ENCODE measurements at regions not wholly inside any gene's neighbourhood (a gene's known extent, or its start where the extent isn't known, plus 50 kb on each side); places are given as distances from the start of the nearest gene placed in this dataset.

DNA sequence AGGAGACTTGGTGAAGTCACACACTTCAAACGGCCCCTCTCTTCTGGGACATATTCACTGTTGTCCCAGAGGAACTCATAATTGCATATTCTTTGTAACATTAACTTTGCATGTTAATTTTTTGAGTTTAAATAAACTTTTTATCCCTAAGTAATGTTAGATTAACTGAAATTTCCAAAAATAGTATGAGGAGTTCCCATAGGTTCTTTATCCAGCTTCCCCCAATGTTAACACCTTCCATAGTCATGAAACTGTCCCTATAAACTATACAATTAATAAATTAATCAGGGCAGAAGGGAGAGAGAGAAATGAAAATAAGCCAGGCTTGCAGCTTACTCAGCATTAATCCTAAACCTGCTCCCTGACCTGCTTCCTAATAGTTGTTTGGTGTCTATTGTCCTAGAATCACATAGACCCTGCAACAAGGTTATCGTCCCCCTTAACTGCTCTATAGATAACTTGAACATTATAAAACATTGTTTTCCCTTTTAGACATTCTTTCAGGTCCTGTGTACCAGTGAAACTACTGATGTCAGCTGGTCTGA lies 589.8 kb upstream of the CDH5 start:
- H3K36me3 Mint-ChIP-seq (ENCODE audit: insufficient read depth) = no peaks in the 10 kb centered on the region

DNA sequence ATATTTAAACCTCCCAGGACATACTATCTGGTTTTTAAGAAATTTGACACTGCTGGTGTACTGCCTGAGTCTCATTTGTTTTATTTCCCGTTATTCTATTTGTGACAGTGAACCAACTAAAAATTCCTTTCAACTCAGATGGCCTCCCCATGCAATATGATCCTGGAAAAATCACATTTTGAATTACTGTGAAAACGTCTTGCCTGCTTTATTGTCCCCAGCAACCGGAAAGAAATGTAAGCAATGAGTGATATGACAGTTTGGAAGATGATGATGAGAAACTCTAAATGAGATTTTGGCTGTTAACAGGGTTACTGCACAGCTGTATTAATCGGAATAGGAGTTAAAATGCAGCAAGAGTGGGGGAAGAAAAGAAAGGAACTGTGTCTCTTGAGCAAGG lies 590.7 kb upstream of the CDH5 start:
- H3K4me1 Mint-ChIP-seq (ENCODE audit: low read depth in 2 of 2) = no peaks in the 10 kb centered on the region
- ATAC-seq (replicated peaks) (no peak), DNase-seq (no peak)
- no peak overlapping the region for H3K27ac Mint-ChIP-seq
- H3K36me3 Mint-ChIP-seq (ENCODE audit: insufficient read depth) = no peaks in the 10 kb centered on the region
- no peak overlapping the region for H3K4me3 Mint-ChIP-seq
- no peaks in the 10 kb centered on the region for H3K27me3 Mint-ChIP-seq
- peaks cover 9 to 15% of the 10 kb centered on the region in 2 donors for H3K9me3 Mint-ChIP-seq

More for the DNA sequence above, 589.8 kb upstream of the CDH5 start:
- Mint-ChIP-seq H3K27ac (no peak overlapping the region), H3K4me1 (ENCODE audit: low read depth in 2 of 2) (no peaks in the 10 kb centered on the region), H3K27me3 (no peaks in the 10 kb centered on the region), H3K4me3 (no peak overlapping the region), H3K9me3 (peaks cover 8 to 18% of the 10 kb centered on the region in 2 donors)
- DNase-seq (no peak), ATAC-seq (replicated peaks) (no peak)

DNA sequence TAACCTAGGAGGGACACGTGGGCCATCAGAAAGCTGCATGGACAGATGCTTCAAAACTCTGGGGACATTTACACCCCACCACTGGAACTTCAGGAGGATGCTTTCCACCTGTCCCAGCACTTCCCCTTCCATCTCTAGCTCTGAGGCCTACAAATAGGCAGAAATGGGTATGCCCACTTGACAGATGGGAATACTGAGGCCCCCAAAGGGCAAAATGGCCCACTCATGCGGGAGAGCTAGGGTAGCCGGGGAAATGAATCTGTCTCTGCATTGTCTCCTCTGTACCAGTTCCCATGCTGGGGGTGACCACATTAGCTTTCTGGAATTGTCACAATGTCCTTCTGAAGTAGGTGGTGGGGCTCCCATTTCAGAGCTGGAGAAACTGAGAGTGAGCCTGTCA lies 592.1 kb upstream of the CDH5 start:
- H3K36me3 Mint-ChIP-seq (ENCODE audit: insufficient read depth) = no peaks in the 10 kb centered on the region
- H3K27me3 Mint-ChIP-seq = no peaks in the 10 kb centered on the region
- no peaks in the 10 kb centered on the region for H3K4me1 Mint-ChIP-seq (ENCODE audit: low read depth in 2 of 2)
- no peak overlapping the region for H3K4me3 Mint-ChIP-seq
- no peak for ATAC-seq (replicated peaks)
- no peak for DNase-seq
- H3K9me3 Mint-ChIP-seq = peaks cover 9 to 16% of the 10 kb centered on the region in 2 donors
- no peak overlapping the region for H3K27ac Mint-ChIP-seq

DNA sequence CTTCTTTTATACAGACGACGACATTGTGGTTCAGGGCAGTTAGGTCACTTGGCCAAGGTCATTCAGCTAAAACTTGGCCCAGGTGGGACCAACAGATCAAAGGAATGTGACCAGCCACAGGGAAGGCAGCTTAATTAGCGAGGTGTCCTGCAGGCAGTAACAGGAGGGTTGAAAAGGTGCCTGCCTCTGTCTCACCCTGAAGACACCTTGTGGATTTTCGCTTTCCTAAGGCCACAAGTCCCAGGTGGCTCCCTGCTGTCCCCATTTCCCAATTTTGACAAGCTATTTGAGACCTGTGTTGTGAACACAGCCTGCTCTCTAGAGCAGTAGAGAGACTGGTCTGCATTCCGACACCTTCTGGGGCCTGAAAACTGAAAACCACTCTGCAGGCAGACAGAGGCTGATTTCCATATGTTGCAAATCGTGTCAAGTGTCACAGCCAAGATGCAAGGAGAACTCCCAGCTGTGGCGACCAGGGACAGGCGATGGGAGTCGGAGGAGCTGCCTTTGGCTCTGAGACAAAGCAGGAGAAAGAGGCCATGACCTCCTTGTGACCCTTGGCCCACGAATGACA lies 593.1 kb upstream of the CDH5 start:
- H3K4me3 Mint-ChIP-seq = no peak overlapping the region
- H3K36me3 Mint-ChIP-seq (ENCODE audit: insufficient read depth) = no peaks in the 10 kb centered on the region
- DNase-seq (no peak), ATAC-seq (replicated peaks) (no peak)
- H3K27me3 Mint-ChIP-seq = no peaks in the 10 kb centered on the region
- peaks cover 9 to 16% of the 10 kb centered on the region in 2 donors for H3K9me3 Mint-ChIP-seq
- H3K27ac Mint-ChIP-seq = no peak overlapping the region
- H3K4me1 Mint-ChIP-seq (ENCODE audit: low read depth in 2 of 2) = no peaks in the 10 kb centered on the region

DNA sequence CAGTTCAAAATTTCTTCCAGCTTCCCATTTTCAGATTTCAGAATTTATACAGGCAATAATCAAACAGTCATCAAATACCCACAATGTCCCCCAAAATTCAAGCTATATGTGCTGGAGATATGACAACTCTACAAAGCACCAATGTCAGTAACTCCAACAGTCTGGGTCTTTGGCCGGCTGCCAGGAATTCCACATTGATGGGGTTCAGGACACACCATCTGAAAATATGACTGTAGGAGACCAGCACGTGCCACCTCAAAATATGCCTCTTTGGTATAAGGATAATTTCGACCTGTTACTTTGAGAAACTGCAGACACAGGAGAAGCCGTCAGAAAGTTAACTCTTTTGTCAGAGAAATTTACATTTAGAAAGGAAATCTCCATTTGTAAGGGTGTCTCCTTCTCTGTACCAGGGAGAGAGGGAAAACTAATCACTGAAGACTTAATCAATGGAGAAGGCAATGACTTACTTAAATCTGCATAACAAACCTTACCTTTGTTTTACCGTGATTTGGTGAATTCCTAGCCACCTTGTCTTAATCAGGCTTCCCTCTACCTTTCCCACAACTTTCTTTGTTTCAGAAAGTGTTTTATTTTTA lies 594.3 kb upstream of the CDH5 start:
- no peak for ATAC-seq (replicated peaks)
- no peak for DNase-seq

DNA sequence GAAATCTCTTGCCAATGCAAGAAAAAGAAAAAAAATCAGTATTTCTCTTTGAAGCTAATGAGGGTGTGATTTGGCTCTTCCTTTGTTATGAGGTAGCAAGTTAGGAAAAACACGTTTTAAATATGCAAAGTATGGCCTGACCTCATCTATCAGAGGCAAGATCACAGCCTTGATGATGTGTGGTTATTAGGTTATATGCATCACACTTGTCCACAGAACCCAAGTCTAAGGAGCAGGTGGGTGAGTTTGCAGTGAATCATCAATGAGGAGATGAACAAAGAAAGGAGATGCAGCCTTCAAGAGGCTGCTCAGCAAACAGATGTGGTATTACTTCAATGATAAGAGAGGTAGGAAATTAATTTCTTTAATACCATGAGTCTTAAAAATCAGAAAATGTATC lies 594.8 kb upstream of the CDH5 start:
- ATAC-seq (replicated peaks) (no peak), DNase-seq (no peak)
- Mint-ChIP-seq H3K36me3 (ENCODE audit: insufficient read depth) (no peaks in the 10 kb centered on the region), H3K27me3 (no peaks in the 10 kb centered on the region), H3K4me3 (no peak overlapping the region), H3K4me1 (ENCODE audit: low read depth in 2 of 2) (no peaks in the 10 kb centered on the region), H3K9me3 (peaks cover 12 to 16% of the 10 kb centered on the region in 2 donors), H3K27ac (no peak overlapping the region)

More for the DNA sequence above, 594.3 kb upstream of the CDH5 start:
- Mint-ChIP-seq H3K27me3 (no peaks in the 10 kb centered on the region), H3K4me3 (no peak overlapping the region), H3K4me1 (ENCODE audit: low read depth in 2 of 2) (no peaks in the 10 kb centered on the region), H3K27ac (no peak overlapping the region), H3K36me3 (ENCODE audit: insufficient read depth) (no peaks in the 10 kb centered on the region), H3K9me3 (peaks cover 14 to 21% of the 10 kb centered on the region in 2 donors)

DNA sequence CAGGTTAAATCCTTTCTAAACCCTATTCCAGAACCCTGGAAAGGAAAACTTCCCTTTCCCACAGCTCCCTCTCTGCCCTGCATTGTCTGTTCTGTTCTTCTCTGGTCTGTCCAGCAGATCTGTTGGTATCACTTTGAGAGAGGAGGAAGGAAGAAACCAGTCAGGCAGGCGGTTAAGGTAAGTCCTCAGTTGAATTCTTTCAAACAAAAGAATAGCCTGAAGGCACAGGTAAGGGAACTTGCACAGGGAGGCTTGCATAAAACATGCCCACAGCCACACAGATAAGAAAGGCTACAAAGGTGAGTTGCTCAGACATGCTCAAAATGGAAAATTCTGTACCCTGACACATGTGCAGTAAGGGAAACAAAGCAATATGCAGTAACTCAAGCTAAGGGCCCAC lies 595.7 kb upstream of the CDH5 start:
- Mint-ChIP-seq H3K27ac (no peak overlapping the region), H3K4me1 (ENCODE audit: low read depth in 2 of 2) (no peaks in the 10 kb centered on the region), H3K36me3 (ENCODE audit: insufficient read depth) (no peaks in the 10 kb centered on the region), H3K4me3 (no peak overlapping the region), H3K9me3 (peaks cover 13 to 16% of the 10 kb centered on the region in 2 donors), H3K27me3 (no peaks in the 10 kb centered on the region)
- ATAC-seq (replicated peaks) (no peak), DNase-seq (no peak)

DNA sequence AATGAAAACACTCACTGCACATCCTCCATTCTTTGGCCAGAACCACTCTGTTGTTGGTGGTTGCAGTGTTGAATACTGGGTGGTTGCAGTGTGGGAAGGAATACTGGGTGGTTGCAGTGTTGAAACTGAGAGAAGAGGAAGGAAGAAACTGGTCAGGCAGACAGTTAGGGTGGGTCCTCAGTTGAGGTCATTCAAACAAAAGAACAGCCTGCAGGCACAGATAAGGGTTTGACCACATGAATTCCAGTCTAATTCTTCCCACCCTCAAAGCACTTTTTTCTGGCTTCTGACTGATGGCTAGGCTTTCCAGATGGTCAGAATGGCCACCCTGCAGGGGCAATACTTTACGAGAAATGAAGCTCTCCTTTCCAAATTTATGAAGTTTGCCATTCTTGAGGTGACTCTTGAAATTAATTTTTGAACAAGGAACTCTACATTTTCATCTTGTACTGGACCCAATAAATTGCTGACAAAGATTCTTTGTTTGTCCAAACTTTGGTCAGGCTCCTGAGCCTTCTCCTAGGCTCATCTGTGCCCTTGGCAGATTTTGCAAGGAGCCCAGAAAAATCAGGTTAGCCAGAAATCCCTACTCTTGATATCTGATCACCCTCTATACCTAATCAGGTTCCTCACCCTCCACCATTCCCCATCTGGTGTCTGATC lies 596.6 kb upstream of the CDH5 start:
- no peak for ATAC-seq (replicated peaks)
- peaks cover 14 to 16% of the 10 kb centered on the region in 2 donors for H3K9me3 Mint-ChIP-seq
- no peaks in the 10 kb centered on the region for H3K36me3 Mint-ChIP-seq (ENCODE audit: insufficient read depth)
- no peak overlapping the region for H3K27ac Mint-ChIP-seq
- H3K4me1 Mint-ChIP-seq (ENCODE audit: low read depth in 2 of 2) = no peaks in the 10 kb centered on the region
- H3K4me3 Mint-ChIP-seq = no peak overlapping the region
- no peak for DNase-seq
- H3K27me3 Mint-ChIP-seq = no peaks in the 10 kb centered on the region

DNA sequence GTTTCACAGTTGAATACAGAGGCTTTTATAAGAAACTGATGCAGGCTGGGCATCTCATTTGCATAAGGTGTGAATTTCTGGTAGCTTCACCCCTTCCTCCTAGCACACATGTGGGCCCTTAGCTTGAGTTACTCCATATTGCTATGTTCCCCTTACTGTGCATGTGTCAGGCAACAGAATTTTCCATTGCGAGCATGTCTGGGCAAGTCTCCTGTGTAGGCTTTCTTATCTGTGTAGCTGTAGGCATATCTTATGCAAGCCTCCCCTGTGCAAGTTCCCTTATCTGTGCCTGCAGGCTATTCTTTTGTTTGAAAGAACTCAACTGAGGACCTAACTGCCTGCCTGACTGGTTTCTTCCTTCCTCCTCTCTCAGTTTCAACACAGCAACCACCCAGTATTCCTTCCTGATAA lies 597.4 kb upstream of the CDH5 start:
- ATAC-seq (replicated peaks) (no peak), DNase-seq (no peak)
- no peaks in the 10 kb centered on the region for H3K4me1 Mint-ChIP-seq (ENCODE audit: low read depth in 2 of 2)
- no peaks in the 10 kb centered on the region for H3K36me3 Mint-ChIP-seq (ENCODE audit: insufficient read depth)
- H3K27ac Mint-ChIP-seq = no peak overlapping the region
- H3K27me3 Mint-ChIP-seq = no peaks in the 10 kb centered on the region
- H3K4me3 Mint-ChIP-seq = no peak overlapping the region
- H3K9me3 Mint-ChIP-seq = peaks cover 14 to 16% of the 10 kb centered on the region in 2 donors

DNA sequence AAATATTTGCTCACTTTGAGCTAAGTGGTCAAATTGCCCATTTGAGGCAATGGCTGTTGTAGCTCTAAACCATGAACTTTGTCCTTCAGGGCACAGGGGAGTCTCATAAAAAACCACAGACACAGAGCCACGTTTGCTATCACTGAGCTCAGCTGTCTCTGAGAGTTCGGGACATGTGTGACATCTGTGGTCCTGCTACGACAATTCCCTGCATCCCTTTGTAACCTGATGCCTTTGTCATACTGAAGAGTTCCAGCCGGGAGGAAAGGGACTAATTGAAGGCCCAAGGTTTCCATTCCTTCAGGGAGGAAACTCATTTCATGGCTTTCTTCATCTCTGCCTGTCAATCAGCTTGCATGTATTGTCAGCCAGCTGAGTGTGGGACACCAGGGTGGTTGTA lies 599.4 kb upstream of the CDH5 start:
- H3K27ac Mint-ChIP-seq = no peak overlapping the region
- no peaks in the 10 kb centered on the region for H3K27me3 Mint-ChIP-seq
- peaks cover 14 to 16% of the 10 kb centered on the region in 2 donors for H3K9me3 Mint-ChIP-seq
- no peak for ATAC-seq (replicated peaks)
- no peaks in the 10 kb centered on the region for H3K36me3 Mint-ChIP-seq (ENCODE audit: insufficient read depth)
- no peak for DNase-seq
- H3K4me3 Mint-ChIP-seq = no peak overlapping the region
- H3K4me1 Mint-ChIP-seq (ENCODE audit: low read depth in 2 of 2) = no peaks in the 10 kb centered on the region

DNA sequence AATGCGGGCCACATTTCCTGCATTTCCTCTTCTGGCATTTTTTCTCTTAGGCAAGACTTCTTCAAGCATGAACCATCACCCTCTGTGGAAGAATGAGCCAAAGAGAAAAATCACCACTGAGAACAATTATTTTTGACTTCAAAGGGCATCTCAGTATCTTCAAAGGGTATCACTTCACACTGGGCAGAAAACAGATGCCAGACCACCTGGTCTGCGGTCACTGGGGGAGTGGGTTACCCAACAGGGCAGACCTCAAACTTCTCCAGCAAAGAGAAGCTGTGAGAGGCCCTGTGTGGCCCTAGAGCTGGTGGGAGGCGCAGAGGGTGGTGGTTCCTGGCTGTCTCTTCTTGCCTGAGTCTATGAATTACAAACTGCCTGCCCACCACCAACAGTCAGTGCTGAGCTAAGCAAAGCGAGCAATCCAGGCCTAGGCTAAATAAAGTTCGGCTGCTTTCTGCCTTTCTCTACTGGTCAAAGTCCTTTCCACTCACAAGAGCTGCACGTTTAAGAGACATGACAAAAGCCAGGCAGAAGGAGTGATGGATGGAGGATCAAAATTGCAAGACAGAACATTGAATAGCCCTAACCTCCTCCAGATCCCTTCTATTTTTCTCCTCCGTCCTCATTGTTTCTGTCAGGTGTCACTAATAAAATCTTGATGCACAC lies 602.7 kb upstream of the CDH5 start:
- no peak overlapping the region for H3K27ac Mint-ChIP-seq
- no peak for DNase-seq
- H3K9me3 Mint-ChIP-seq = peaks cover 7 to 8% of the 10 kb centered on the region in 2 donors
- ATAC-seq (replicated peaks) = no peak
- H3K27me3 Mint-ChIP-seq = no peaks in the 10 kb centered on the region
- no peaks in the 10 kb centered on the region for H3K4me1 Mint-ChIP-seq (ENCODE audit: low read depth in 2 of 2)
- no peak overlapping the region for H3K4me3 Mint-ChIP-seq
- H3K36me3 Mint-ChIP-seq (ENCODE audit: insufficient read depth) = no peaks in the 10 kb centered on the region

DNA sequence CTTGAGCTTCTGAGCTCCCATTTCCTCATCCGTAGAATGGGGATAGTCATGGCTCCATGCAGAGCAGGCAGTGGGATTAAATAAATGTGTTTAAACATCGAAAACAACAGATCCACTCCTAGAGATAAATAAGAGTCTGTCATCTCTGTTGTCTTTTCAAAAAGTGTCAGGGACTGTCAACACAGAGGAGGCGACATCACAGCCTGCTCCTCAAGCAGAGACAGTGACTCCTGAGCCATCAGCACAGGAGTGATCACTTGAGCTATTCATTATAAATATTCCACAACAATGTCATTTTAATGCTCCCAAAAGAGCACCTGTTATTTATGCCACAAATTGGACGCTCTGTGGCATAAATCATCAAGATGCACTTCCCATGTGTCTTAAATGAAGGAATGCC lies 605.6 kb upstream of the CDH5 start:
- Mint-ChIP-seq H3K9me3 (peaks cover 0 to 5% of the 10 kb centered on the region in 2 donors), H3K36me3 (ENCODE audit: insufficient read depth) (no peaks in the 10 kb centered on the region), H3K4me1 (ENCODE audit: low read depth in 2 of 2) (no peaks in the 10 kb centered on the region), H3K27ac (no peak overlapping the region), H3K4me3 (no peak overlapping the region), H3K27me3 (no peaks in the 10 kb centered on the region)
- ATAC-seq (replicated peaks) (no peak), DNase-seq (no peak)

DNA sequence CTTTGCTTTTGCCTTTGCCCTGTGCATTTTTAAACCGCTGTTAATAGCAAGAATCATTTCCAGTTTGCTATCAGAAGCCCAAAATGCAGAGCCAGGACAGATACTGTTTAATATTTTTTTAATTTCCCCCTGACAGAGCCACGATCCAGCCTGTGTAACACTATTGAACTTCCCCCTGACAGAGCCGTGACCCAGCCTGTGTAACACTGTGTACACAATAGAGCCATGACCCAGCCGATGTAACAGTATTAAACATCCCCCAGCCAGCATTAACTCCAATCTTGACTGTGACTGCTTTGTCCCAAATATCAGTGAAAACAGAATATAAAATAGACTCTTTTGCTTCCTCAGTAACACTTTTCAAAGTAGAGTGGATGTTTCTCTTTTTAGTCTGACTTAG lies 607.9 kb upstream of the CDH5 start:
- Mint-ChIP-seq H3K27ac (no peak overlapping the region), H3K4me1 (ENCODE audit: low read depth in 2 of 2) (no peaks in the 10 kb centered on the region), H3K27me3 (no peaks in the 10 kb centered on the region), H3K36me3 (ENCODE audit: insufficient read depth) (no peaks in the 10 kb centered on the region), H3K4me3 (no peak overlapping the region), H3K9me3 (peaks cover 5 to 6% of the 10 kb centered on the region in 2 donors)
- DNase-seq = no peak
- ATAC-seq (replicated peaks) = no peak
